ENCODE measurements at regions not wholly inside any gene's neighbourhood (a gene's known extent, or its start where the extent isn't known, plus 50 kb on each side); places are given as distances from the start of the nearest gene placed in this dataset.
"Not testable (repeated sequence)": the region's sequence is repeated elsewhere in the genome, so short reads cannot be mapped to it uniquely, and the experiment has no call there.

DNA sequence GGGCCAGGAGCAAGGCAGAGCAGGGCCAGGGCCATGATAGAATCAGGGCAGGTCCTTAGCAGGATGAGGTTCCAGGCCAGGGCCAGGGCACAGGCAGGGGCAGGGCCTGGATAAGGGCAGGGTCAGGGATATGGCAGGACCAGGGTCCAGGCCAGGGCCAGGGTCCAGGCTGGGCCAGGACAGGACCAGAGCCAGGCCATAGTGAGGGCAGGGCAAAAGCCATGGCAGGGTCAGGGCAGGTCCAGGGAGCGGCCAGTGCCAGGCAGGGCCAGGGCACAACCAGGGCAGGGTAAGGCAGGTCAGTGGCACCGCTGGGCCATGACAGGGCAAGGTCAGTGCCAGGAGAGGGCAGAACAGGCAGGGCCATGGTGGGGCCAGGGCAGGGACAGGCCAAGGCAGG lies 152.2 kb downstream of the LIPI start:
- no peak for DNase-seq

DNA sequence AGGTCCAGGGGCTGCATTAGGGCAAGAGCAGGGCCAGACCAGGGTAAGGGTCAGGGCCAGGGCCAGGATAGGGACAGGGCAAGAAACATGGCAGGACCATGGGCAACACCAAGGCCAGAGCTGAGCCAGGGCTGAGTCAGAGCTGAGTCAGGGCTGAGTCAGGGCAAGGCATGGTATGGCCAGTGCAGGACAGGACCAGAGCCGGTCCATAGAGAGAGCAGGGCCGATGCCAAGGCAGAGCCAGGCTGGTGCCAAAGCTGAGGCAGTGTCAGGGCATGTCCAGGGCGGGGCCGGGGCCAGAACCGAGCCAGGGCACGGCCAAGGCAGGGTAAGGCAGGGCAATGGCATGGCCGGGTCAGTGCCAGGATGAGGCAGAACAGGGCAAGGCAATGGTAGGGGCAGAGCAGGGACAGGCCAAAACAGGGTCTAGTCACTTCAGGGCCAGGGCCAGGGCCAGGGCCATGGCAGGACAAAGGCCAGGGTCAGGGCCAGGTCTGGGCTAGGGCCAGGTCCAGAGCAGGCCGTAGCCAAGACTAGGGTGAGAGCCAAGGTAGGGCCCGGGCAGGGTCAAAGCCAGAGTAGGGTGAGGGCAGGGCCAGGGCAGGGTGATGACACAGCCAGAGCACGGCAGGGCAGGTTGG lies 152.8 kb downstream of the LIPI start:
- not testable (repeated sequence) for DNase-seq

DNA sequence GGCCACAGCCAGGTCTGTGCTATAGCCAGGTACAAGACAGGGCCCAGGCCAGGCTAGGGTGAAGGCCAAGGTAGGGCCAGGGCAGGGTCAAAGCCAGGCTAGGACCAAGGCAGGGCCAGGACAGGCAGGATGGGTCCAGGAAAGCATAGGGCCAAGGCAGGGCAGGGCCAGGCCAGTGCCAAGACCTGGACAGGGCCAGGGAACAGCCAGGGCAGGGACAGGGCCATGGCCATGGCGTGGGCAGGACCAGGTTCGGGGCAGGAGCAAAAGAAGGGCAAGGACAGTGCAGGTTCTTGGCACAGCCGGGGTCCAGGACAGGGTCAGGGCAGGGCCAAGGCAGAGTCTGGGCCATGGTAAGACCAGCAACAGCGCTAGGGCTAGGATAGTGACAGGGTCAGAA lies 153.4 kb downstream of the LIPI start:
- DNase-seq: no peak

DNA sequence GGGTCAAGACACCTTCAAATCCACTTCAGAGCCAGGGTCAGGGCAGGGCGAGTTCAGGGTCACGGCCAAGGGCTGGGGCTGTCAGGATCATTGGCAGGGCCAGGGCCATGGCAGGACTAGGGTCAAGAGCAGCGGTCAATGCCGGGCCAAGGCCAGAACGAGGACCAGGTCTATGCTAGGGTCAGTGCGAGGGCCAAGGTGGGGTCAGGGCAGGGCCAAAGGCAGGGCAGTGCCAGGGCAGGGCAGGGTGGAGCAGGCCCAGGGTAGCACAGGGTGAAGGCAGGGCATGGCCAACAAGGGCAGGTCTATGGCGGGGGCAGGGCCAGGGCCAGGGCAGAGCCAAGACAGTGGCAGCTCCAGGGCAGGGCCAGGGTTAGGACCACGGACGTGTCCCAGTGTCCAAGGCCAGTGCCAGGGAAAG lies 154.0 kb downstream of the LIPI start:
- no peak for DNase-seq

DNA sequence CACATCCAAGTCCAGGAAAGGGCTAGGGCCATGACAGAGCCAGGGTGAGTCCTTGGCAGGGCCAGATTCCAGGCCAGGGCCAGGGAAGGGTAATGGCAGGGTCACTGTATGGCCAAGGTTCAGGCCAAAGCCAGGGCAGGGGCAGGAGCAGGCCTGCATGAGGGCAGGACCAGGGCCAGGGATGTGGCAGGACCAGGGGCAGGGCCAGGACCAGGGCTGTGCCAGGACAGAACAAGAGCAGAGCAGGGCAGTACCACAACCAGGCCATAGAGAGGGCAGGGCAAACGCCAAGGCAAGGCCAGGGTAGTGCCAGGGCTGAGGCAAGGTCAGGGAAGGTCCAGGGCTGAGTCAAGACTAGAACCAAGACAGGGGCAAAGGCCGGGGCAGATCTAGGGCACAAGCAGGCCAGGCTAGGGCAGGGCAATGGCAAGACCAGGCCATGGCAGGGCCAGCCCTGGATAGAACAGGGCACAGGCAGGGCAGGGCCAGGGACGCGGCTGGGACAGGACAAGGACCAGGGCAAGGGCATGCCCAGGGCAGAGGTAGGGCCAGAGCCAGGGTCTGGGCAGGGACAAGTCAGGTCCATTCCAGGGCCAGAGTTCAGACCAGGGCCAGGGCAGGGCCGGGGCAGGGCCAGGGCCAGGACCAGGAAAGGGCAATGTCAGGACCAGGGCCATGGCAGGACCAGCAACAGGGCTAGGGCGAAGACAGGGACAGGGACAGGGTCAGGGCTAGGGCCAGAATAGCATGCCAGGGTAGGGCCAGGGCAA lies 154.8 kb downstream of the LIPI start:
- not testable (repeated sequence) for DNase-seq

DNA sequence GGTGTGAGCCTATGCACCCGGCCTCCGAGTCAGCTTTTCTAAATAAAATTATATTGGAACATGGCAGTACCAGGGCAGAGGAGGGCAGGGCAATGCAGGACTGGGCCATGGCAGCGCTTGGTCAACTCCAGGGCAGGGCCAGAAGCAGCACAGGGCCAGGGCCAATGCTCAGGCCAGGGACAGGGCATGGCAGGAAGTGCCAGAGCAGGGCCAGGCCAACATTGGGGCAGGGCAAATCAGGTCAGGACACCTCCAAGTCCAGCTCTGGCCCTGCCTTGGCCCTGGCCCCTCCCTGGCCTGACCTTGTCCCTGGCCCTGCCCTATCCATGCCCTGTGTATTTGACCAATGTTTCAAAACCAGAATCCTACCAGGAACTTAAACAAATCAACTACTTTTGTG lies 156.1 kb downstream of the LIPI start:
- DNase-seq: no peak

DNA sequence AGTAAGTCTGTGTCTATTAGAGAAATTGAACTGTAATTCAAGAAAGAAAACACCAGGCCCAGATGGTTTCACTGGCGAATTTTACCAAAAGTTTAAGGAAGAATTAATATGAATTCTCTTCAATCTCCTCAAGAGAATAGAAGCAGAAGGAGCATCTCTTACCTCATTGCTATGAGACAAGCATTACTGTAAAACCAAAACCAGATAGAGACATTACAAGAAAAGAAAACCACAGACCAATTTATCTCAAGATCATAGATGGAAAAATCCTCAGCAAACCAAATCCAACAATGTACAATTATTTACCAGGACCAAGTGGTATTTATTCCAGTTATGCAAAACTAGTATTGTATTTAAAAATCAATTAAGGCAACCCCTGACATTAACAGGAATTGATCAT lies 160.6 kb downstream of the LIPI start:
- DNase-seq: no peak

DNA sequence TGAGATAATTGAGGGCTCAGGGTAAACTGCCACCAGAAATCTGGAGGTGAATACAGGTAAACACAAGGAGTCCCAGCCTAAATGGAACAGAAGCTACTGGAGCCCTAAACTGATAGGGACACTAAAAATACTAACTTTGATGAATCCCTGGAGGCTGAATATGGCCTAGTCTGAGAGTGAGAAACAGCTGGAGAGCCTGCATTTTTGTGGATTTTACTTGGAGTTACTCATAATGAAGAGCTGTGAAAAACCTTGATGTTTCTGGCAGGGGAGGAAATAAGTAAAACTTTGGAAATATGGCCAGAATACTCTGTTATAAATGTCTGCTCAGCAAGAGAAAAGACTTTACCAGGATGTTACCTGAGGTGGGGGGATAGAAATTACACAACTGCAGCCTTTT lies 164.4 kb downstream of the LIPI start:
- DNase-seq: no peak

DNA sequence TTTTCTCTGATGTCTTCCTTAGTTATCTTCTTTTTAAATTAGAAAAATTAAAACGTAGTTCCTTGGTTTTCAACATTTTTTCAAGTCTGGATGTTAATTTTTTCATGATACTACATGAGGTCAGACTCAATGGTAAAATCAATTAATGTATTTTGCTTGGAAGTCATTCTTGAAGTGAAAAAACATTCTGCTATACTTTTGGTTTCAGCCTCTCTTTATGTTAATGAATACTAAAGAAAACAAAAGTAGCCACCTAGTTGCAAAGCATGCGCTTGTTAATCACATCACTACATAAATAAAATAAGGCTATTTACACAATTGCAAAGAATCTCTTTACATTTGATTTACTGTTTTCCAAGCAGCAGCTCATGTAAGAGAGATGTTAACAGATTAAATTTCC lies 170.4 kb downstream of the LIPI start:
- no peak for DNase-seq

DNA sequence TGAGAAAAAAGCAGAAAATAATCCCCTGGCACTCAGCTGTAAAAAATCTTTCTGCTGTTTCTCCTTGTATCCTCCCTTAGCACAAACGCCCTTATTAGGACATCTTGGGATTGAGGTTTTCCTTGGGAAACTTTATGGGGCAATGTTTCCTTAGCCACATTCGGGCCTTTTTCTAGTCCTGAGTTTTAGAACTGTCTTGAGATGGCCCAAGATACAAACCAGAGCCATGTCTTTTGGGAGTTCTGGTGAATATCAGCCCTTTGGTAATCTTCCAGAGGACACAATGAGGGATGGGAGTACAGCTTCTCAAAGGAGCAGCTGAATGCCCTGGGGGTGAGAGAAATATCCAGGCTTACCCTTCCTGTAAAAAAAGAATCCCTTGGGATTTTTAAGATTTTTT lies 182.1 kb downstream of the LIPI start:
- not testable (repeated sequence) for DNase-seq

DNA sequence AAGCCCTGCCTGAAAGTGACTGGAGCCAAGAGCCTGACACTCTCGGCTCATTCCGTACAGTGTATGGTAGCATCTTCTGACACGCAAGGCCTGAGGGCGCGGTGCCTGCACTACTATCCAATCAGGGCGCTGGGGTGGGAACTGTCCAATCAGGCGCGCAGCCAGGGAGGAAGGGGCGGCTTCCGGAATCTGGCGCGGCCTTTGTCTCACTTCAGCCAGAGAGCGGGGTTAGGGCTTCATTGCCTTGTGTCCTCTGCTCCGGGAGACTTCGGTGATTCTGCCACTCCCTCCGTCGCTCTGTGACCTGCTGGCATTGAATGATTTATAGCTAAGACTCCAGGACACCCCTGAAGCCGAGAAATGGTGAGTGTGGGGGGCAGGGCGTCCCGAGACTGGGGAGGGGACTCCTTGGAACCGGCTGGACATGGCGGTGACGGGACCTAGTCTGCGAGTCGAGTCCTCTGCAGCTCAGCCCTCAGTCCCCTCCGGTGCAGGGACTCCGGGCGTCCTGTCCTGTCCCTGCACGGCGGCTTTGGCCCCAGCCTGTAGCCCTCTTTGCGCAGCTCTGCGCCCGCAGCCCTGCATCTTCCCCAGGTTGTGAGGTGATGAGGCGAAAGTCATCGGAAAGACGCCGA lies 183.4 kb downstream of the LIPI start:
- peak; percentile 90 for DNase-seq

DNA sequence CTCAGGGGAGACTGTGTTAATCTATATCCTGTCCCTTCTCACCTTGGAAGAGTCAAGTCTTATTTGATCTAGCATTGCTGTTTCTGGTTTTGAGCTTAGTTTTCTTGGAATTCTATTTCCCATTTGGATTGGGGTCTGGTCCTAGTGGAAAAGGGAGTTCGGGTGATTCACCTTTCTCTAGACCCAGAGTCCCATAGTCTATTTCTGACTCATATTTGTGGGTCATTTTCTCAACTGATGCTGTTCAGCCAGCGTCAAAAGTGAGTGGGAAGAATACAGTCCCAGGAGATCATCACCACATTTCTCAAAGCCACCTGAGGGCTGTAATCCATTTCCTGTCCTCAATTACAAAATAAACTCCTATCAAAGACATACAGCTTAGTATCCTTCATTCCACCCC lies 190.6 kb downstream of the LIPI start:
- DNase-seq: not testable (repeated sequence)

DNA sequence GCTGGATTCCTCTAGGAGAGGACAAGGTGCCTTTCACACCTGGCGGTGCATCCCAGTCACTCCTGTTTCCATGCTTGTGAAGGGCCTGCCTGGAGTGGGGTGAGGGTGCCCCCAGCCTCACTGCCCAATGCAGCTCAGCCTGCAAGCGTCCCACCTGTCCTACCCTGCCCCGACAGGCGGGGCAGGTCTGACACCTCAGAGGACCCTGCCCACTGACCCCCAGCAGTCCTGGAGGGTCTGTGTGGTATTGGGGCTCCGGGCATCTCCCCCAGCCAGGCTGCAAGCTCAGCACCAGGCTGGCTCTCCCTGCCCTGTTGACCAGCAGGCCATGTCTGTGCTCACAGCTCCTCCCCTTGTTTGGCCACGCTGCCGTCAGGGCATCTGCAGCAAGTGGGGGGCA lies 194.9 kb downstream of the LIPI start:
- not testable (repeated sequence) for DNase-seq

DNA sequence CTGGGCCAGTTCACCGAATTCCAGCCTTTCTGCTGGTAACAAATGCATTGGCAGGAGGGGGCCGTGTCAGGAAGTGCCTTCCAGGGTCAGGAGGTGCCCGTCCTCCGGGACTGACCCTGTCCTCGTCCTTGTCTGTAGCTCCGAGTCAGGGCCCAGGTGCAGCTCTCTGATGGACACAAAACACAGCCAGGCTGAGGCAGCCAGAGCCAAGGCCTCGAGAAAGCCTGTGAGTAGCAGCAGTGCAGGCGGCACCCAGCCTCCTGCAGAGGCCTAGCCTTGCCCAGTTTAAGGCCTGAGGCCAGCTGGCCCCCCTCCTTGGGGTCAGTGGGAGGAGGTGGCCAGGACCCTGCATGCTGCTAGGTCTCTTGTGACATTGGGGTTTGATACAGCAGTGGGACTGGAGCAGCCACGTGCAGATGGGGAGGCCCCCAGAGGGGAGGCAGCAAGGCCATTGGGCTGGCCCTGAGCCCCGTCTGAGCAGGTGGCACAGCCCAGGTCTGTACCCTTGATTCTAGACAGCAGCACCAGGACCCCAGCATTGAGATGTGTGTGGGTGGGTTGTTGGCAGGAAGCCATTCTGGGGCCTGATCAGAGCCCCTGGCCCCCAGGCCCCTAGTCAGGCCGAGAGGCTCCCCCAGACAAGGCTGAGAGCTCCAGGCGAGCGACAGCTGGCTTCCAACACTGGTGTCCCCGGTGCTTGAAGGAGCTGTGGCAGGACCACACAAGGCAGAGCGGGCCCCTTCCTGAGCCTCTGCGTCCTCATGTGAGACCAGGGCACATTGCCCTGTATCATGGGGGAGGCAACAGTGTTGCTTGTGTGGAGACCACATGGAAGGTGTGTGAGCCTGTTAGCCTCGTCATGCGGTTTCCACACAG lies 196.9 kb downstream of the LIPI start:
- DNase-seq: not testable (repeated sequence)

DNA sequence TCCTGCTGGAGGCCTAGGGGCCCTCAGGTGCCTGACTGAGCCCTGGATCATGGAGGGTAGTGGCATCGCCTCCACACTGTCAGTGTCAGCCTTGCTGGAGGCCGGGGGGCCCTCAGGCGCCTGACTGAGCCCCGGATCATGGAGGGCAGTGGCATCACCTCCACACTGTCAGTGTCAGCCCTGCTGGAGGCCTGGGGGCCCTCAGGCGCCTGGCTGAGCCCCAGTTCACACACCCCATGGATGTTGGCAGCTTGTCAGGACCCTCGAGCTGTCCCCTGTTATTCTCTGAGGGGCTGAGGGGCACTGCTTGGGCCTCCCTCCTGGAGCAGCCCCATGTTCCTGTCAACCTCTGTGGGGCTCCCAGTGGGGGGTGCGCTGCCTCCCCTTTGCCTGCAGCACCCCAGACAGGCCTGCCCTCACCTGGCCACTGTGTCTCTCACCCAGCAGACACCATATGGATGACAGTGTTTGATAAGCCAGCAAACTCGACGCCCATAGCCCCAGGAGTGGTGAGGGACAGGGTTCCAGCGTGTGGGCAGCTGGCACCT lies 197.6 kb downstream of the LIPI start:
- DNase-seq: no peak

DNA sequence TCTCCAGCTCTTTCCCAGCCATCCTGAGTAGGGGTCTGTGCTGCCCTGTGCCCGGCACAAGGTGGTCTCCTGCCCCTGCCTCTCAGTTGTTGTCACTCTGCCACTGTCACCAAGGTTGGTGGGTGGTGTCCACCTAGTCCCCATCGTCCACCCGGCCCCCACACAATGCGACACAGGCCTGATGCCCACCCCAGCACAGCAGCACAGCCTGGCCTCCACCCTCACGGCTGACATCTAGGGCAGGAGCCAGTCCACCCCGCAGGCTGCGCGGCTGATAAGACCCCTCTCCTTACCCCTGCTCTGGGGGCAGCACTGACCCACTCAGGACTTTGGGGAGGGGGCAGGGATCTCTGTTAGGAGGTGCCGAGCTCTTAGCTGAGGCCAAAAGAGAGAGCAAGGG lies 198.3 kb downstream of the LIPI start:
- no peak for DNase-seq

DNA sequence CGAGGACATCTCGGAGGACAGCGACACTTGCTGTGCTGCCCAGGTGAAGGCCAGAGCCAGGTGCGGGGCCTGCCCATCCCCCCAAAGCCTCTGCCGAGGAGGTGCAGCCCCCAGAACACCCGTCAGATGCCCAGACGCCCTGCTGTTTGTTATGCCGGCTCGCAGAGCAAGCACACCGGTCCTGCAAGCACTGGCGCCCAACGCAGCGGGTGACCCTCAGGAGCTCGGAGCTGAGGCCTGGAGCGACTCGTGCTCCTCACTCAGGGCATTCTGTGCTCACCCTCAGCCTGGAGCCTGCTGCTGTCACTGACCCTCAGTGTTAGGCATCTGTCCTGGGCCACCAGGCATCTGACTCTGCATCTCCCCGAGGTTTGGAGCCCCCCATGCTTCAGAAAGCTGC lies 199.0 kb downstream of the LIPI start:
- not testable (repeated sequence) for DNase-seq

DNA sequence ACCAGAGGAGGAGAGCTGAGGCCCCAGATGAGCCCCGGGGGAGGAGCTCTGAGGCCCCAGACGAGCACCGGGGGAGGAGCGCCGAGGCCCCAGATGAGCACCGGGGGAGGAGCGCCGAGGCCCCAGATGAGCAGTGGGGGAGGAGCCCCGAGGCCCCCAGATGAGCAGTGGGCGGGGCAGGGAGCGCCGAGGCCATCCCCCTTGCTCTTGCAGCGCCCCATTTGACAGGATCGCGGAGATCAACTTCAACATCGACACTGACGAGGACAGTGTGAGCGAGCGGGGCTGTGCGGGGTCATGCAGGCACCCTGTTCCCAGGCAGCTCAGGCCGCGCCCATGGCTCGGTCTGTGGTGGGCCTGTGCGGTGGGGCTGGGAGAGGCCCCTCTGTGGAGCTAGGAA lies 199.6 kb downstream of the LIPI start:
- DNase-seq: not testable (repeated sequence)

DNA sequence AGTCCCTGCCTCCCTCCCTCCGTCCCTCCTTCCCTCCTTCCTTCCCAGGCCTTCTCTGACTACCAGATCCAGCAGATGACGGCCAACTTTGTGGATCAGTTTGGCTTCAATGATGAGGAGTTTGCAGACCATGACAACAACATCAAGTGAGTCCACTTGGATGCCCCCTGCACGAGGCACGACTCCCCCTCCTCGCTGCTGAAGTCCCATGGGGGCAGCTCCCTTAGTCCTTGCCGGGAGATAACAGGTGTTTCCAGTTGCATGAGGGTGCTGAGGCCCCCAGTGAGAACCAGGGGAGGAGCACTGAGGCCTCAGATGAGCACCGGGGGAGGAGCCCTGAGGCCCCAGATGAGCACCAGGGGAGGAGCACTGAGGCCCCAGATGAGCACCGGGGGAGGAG lies 200.0 kb downstream of the LIPI start:
- no peak for DNase-seq

DNA sequence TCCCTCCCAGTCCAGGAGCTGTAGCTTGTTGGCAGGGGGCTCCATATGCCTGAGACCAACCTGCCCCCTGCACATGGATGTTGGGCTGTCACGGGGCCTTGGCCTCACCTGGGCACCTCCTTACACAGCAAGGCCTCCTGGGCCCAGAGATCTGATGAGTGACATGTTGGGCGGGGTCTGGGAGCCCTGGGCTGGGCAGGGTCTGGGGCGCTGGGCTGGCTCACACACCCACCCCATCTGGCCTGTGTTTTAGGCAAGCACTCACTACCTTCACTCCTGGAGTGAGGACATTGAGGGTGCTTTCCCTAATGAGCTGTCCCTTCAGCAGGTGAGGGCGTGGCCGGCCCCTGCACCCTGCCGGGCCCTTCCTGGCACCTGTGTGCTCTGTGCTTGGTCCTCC lies 200.8 kb downstream of the LIPI start:
- DNase-seq: not testable (repeated sequence)

DNA sequence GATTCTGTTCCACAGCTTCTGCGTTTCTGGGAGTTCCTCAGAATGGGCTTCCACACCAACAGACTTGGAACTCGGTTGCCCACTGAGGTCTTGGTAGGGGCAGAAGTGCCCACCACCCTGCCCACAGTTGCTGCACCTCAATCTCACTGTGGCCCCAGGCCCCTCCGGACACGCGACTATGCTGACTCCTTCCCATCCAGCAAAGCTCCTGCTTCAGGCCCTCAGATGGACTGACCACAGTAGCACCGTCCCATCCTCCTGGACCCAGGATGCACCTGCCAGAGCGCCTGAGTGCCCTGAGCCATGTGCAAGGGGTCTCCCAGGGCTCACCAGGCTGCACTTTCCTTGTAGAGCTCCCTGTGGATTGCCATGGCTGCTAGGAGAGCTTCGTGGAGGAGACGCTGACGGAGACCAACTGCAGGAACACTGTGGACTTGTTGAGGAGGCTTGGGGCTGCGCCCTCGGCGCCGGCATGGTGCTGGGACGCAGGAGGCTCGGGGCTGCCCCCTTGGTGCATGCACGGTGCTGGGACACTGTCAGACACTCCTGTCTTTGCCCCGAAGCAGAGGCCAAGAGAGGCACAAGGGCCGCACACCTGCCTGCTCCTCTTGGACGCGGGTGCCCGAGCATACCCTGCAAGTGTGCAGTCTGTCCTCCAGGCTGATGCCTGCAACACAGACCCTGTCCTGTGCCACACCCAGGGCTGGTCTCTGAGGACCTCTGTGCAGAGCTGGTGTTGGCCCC lies 201.3 kb downstream of the LIPI start:
- not testable (repeated sequence) for DNase-seq

DNA sequence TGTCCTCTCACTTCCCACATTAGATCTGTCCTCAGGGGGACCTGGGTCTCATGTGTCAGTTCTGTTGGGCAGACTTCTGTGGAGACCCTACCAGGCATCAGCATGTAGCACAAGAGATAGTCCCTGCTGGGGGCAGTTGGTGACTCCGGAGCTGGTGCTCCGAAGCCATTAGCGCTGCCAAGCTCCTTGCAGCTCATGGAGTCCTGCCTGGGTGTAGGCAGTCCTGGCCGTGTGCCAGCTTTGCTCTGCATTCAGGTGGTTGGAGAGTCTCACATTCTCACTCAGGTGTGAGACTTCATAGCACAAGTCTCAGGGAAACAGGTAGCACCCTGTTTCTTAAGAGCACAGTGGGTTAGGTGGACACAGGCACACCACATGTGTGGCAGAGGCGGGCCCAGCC lies 202.3 kb downstream of the LIPI start:
- DNase-seq: not testable (repeated sequence)

Data from CD4-positive, alpha-beta T cell treated with Interleukin-21 for 1 hour (primary cell).